Type B pancreatic cell (in vitro differentiated cells): ENCODE measurements at regions not wholly inside any gene's neighbourhood (a gene's known extent, or its start where the extent isn't known, plus 50 kb on each side); places are given as distances from the start of the nearest gene placed in this dataset.

Source experiments
- DNase-seq: peaks from one replicate; pipeline ENCODE4 v3.0.0; 2021; ENCODE audit warnings: mixed read lengths; ENCODE audit not compliant: unreplicated experiment; ENCODE audit errors: extremely low spot score
- H3K27ac Mint-ChIP-seq: 2 replicates; pipeline ENCODE4 v1.8.0; 2021; ENCODE audit warnings: mild to moderate bottlenecking, mixed read lengths
- H3K27me3 Mint-ChIP-seq: 2 replicates; pipeline ENCODE4 v1.8.0; 2021; ENCODE audit warnings: mixed read lengths
- H3K36me3 Mint-ChIP-seq: 2 replicates; pipeline ENCODE4 v1.8.0; 2021; ENCODE audit warnings: mixed read lengths
- H3K4me1 Mint-ChIP-seq: one replicate; pipeline ENCODE4 v1.8.0; 2021; ENCODE audit warnings: mixed read lengths; ENCODE audit not compliant: unreplicated experiment
- H3K4me3 Mint-ChIP-seq: 2 replicates; pipeline ENCODE4 v1.8.0; 2021; ENCODE audit warnings: mild to moderate bottlenecking, mixed read lengths
- H3K9me3 Mint-ChIP-seq: 2 replicates; pipeline ENCODE4 v1.8.0; 2021; ENCODE audit warnings: mixed read lengths
- CTCF ChIP-seq: fragments of 200-600 bp; sonication (generic); conservative IDR thresholded peaks from 2 replicates; pipeline ENCODE4 v1.5.0; 2021; ENCODE audit warnings: antibody characterized with exemption, mild to moderate bottlenecking

GRCh38 chr3:24850245-24850644 lies 355.6 kb upstream of the THRB start:
- Mint-ChIP-seq H3K9me3 (no peaks in the 10 kb centered on the region), H3K27me3 (peaks cover 3% of the 10 kb centered on the region), H3K36me3 (peaks cover 3% of the 10 kb centered on the region), H3K4me3 (no peak overlapping the region), H3K4me1 (peaks cover 17% of the 10 kb centered on the region), H3K27ac (no peak overlapping the region)
- TF ChIP-seq CTCF = no peak
- DNase-seq = no peak

- H3K36me3 Mint-ChIP-seq = no peaks in the 10 kb centered on the region
- H3K27ac Mint-ChIP-seq = no peak overlapping the region
Measured at GRCh38 chr3:24853685-24854490, 359.2 kb upstream of the THRB start.

GRCh38 chr3:24854748-24855147 lies 360.1 kb upstream of the THRB start:
- peaks cover 17% of the 10 kb centered on the region for H3K4me1 Mint-ChIP-seq
- DNase-seq = no peak
- H3K27ac Mint-ChIP-seq = no peak overlapping the region
- H3K36me3 Mint-ChIP-seq = no peaks in the 10 kb centered on the region
- H3K4me3 Mint-ChIP-seq = no peak overlapping the region
- H3K9me3 Mint-ChIP-seq = no peaks in the 10 kb centered on the region
- no peak for TF ChIP-seq CTCF
- H3K27me3 Mint-ChIP-seq = no peaks in the 10 kb centered on the region

More at GRCh38 chr3:24853685-24854490, 359.2 kb upstream of the THRB start:
- H3K9me3 Mint-ChIP-seq = no peaks in the 10 kb centered on the region
- DNase-seq = no peak
- peaks cover 17% of the 10 kb centered on the region for H3K4me1 Mint-ChIP-seq
- TF ChIP-seq CTCF = no peak
- H3K27me3 Mint-ChIP-seq = no peaks in the 10 kb centered on the region
- no peak overlapping the region for H3K4me3 Mint-ChIP-seq

DNA sequence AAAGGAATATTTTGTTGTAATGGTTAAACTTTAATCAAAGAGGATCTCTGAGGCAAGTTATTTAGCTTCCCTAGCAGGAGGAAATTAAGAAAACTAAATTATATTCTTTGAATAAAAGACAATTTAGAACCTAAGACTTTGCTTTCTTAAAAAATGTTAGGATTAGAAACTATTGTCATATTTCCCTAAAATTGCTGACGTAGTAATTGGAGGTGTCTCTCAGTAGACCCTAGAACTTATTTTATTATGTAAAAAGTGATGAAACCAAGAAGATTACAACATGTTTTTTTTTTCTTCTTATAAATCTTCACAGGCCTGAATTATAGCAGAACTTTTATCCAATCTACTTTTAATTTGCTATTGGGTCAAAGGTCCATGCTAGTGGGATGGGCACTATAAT lies 363.3 kb upstream of the THRB start:
- Mint-ChIP-seq H3K27ac (no peak overlapping the region), H3K4me1 (peaks cover 9% of the 10 kb centered on the region), H3K4me3 (no peak overlapping the region), H3K9me3 (no peaks in the 10 kb centered on the region), H3K36me3 (no peaks in the 10 kb centered on the region), H3K27me3 (no peaks in the 10 kb centered on the region)
- TF ChIP-seq CTCF = no peak
- no peak for DNase-seq

DNA sequence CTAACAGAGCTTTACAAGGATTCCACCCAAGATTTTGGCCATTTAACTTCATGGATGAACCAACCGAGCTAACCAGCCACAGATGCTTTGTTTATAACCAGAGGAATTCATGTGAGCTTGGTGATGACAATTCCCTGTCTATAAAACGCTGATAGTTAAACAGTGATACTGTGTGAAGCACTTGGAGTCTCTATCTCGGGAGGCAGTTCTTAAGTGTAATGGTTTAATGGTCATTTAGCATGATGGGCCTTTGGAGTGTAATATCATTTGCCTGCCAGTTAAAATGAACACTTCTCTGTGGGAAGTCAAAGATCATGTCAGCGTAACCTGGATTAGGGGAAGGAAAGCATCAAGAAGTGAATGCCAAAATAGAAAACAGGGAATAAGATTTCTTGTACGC lies 368.6 kb upstream of the THRB start:
- TF ChIP-seq CTCF = no peak
- Mint-ChIP-seq H3K9me3 (no peaks in the 10 kb centered on the region), H3K27me3 (no peaks in the 10 kb centered on the region), H3K4me3 (no peak overlapping the region), H3K36me3 (no peaks in the 10 kb centered on the region), H3K4me1 (no peaks in the 10 kb centered on the region), H3K27ac (no peak overlapping the region)
- no peak for DNase-seq
